ENCODE measurements at regions not wholly inside any gene's neighbourhood (a gene's known extent, or its start where the extent isn't known, plus 50 kb on each side); places are given as distances from the start of the nearest gene placed in this dataset.

GRCh38 chr3:148002705-148003205 is 593.6 kb downstream of the ZIC1 start:
- POLR2A ChIA-PET = no interaction called here
- CTCF ChIA-PET = no interaction called here
- DNase-seq (ENCODE audit: extremely low spot score) = no peak
- TF ChIP-seq ELF4 (IDR thresholded peaks at IDR 0.05) = no peak
- TF ChIP-seq TARDBP (IDR thresholded peaks at IDR 0.05) = no peak
- TF ChIP-seq FOXA1 (IDR thresholded peaks at IDR 0.05) = no peak
- no peak for TF ChIP-seq HDGF (IDR thresholded peaks at IDR 0.05; ENCODE audit: borderline replicate concordance)
- TF ChIP-seq FOXK2 (IDR thresholded peaks at IDR 0.05) = no peak
- no peak for TF ChIP-seq SP1 (IDR thresholded peaks at IDR 0.05)
- no peak for TF ChIP-seq ZNF384 (IDR thresholded peaks at IDR 0.05)

DNA sequence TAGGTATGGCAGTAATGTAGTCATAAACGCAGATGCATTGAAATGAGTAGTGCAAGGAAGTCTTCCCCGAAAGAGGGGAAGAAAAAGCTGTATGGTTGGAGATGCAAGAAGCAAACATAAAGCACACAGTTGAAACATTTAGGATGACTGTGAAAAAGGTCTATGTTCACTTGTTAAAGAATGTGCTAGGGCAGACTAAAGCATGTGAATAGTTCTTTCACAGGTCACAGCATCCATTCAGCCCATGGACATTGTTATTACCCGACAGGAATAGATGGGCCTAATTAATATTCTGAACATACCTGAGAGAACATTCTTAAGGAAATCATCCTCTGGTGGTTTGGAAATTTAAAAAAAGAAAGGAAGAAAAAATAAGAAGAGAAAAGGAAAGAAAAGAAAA is 595.2 kb downstream of the ZIC1 start:
- no peak for DNase-seq (ENCODE audit: extremely low spot score)
- ChIA-PET POLR2A (no interaction called here), CTCF (no interaction called here)
- TF ChIP-seq FOXM1 (IDR thresholded peaks at IDR 0.05; ENCODE audit: borderline replicate concordance) = no peak
- TF ChIP-seq L3MBTL2 (conservative IDR thresholded peaks at IDR 0.05) = no peak
- no peak for TF ChIP-seq SP1 (IDR thresholded peaks at IDR 0.05)
- no peak for TF ChIP-seq ELF4 (IDR thresholded peaks at IDR 0.05)
- no peak for TF ChIP-seq TARDBP (IDR thresholded peaks at IDR 0.05)
- no peak for TF ChIP-seq NFRKB (IDR thresholded peaks at IDR 0.05)
- TF ChIP-seq FOXA1 (IDR thresholded peaks at IDR 0.05) = no peak
- TF ChIP-seq CTBP1 (IDR thresholded peaks at IDR 0.05; ENCODE audit: borderline replicate concordance) = no peak
- TF ChIP-seq BHLHE40 (IDR thresholded peaks at IDR 0.05; ENCODE audit: borderline replicate concordance) = no peak

GRCh38 chr3:148005456-148005855 is 596.3 kb downstream of the ZIC1 start:
- no peak for DNase-seq (ENCODE audit: extremely low spot score)
- POLR2A ChIA-PET = no interaction called here
- TF ChIP-seq CTBP1 (IDR thresholded peaks at IDR 0.05; ENCODE audit: borderline replicate concordance) (no peak), BHLHE40 (IDR thresholded peaks at IDR 0.05; ENCODE audit: borderline replicate concordance) (no peak), ELF4 (IDR thresholded peaks at IDR 0.05) (no peak), SP1 (IDR thresholded peaks at IDR 0.05) (no peak), HDGF (IDR thresholded peaks at IDR 0.05; ENCODE audit: borderline replicate concordance) (no peak), LEF1 (IDR thresholded peaks at IDR 0.05; ENCODE audit: borderline replicate concordance) (no peak), ARNT (IDR thresholded peaks at IDR 0.05) (no peak), SUZ12 (IDR thresholded peaks at IDR 0.05) (no peak), L3MBTL2 (conservative IDR thresholded peaks at IDR 0.05) (no peak), TARDBP (IDR thresholded peaks at IDR 0.05) (no peak), ZNF384 (IDR thresholded peaks at IDR 0.05) (no peak), FOXA1 (IDR thresholded peaks at IDR 0.05) (no peak), FOXM1 (IDR thresholded peaks at IDR 0.05; ENCODE audit: borderline replicate concordance) (no peak), NFRKB (IDR thresholded peaks at IDR 0.05) (no peak), PKNOX1 (IDR thresholded peaks at IDR 0.05) (no peak)
- CTCF ChIA-PET = no interaction called here

DNA sequence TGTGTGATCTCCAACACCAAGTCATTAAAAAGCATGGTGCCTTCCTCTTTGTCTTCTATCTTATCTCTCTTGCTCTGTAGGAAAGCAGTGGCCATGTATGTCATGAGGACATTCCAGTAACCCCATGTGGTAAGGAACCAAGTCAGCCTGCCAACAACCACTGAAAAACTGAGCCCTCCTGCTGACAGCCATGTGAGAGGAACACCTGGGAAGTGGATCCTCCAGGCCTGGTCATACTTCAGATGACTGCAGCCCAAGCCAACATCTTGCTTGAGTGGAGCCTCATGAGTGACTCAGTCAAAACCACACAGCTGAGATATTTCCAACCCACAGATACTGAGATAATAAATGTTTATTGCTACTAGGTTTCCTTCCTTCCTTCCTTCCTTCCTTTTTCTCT is 597.3 kb downstream of the ZIC1 start:
- no peak for DNase-seq (ENCODE audit: extremely low spot score)
- CTCF ChIA-PET = no interaction called here
- no peak for TF ChIP-seq BHLHE40 (IDR thresholded peaks at IDR 0.05; ENCODE audit: borderline replicate concordance)
- no peak for TF ChIP-seq HDGF (IDR thresholded peaks at IDR 0.05; ENCODE audit: borderline replicate concordance)
- no peak for TF ChIP-seq LEF1 (IDR thresholded peaks at IDR 0.05; ENCODE audit: borderline replicate concordance)
- TF ChIP-seq FOXM1 (IDR thresholded peaks at IDR 0.05; ENCODE audit: borderline replicate concordance) = no peak
- no peak for TF ChIP-seq NFRKB (IDR thresholded peaks at IDR 0.05)
- no peak for TF ChIP-seq CTBP1 (IDR thresholded peaks at IDR 0.05; ENCODE audit: borderline replicate concordance)
- POLR2A ChIA-PET = no interaction called here

DNA sequence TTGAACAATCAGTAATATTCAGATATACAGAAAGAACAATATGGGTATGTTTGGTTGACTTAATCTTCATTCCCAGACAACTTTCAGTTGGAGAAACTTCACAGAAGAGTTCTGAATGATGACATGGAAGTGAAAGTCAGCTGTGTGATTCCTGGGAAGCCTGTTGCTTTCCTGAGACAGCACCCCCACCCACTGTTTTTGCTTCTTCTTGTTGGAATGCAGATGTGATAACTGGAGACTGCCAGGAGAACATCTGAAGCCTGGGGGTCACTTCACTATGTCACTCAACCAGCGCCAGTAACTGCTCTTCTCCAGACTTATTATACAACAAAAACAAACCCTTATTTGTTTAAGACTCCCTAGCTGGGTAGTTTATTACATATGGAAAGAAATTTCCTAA is 599.4 kb downstream of the ZIC1 start:
- TF ChIP-seq LEF1 (IDR thresholded peaks at IDR 0.05; ENCODE audit: borderline replicate concordance) (no peak), HDGF (IDR thresholded peaks at IDR 0.05; ENCODE audit: borderline replicate concordance) (no peak), SUZ12 (IDR thresholded peaks at IDR 0.05) (no peak), ZNF384 (IDR thresholded peaks at IDR 0.05) (no peak), NFRKB (IDR thresholded peaks at IDR 0.05) (no peak), TARDBP (IDR thresholded peaks at IDR 0.05) (no peak), FOXK2 (IDR thresholded peaks at IDR 0.05) (no peak)
- ChIA-PET POLR2A (no interaction called here), CTCF (no interaction called here)
- DNase-seq (ENCODE audit: extremely low spot score) = no peak

DNA sequence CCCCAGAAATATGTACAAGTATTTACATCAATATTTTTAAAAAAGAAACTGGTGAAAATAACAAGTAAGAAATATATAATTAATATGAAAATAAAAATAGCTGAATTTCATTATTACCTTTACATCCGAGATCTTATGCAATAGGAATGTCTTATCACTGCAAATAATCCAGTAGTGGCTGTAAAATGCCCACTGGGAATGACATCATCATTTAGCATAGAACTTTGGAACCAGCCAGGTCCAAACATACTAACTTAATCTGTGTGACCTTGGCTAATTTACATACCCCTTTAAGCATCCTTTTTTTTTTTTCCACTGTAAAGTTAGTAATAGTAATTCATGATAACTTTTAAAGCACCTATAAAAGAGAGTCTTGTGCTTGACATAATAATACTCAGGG is 611.7 kb downstream of the ZIC1 start:
- ChIA-PET CTCF (interaction anchor here (0.7 kb wide), 2 partner anchors 81 to 159 kb away, joined by 4 to 5 read pairs; no protein-coding TSS in a partner anchor), POLR2A (no interaction called here)
- DNase-seq (ENCODE audit: extremely low spot score) = no peak
- no peak for TF ChIP-seq ZNF384 (IDR thresholded peaks at IDR 0.05)
- TF ChIP-seq HDGF (IDR thresholded peaks at IDR 0.05; ENCODE audit: borderline replicate concordance) = no peak
- TF ChIP-seq ELF4 (IDR thresholded peaks at IDR 0.05) = no peak
- TF ChIP-seq SP1 (IDR thresholded peaks at IDR 0.05) = no peak
- TF ChIP-seq FOXA1 (IDR thresholded peaks at IDR 0.05) = no peak
- TF ChIP-seq CTBP1 (IDR thresholded peaks at IDR 0.05; ENCODE audit: borderline replicate concordance) = no peak
- no peak for TF ChIP-seq TARDBP (IDR thresholded peaks at IDR 0.05)
- no peak for TF ChIP-seq PKNOX1 (IDR thresholded peaks at IDR 0.05)
- TF ChIP-seq FOXK2 (IDR thresholded peaks at IDR 0.05) = no peak
- no peak for TF ChIP-seq FOXM1 (IDR thresholded peaks at IDR 0.05; ENCODE audit: borderline replicate concordance)
- no peak for TF ChIP-seq SUZ12 (IDR thresholded peaks at IDR 0.05)
- TF ChIP-seq BHLHE40 (IDR thresholded peaks at IDR 0.05; ENCODE audit: borderline replicate concordance) = no peak
- TF ChIP-seq ARNT (IDR thresholded peaks at IDR 0.05) = no peak
- TF ChIP-seq L3MBTL2 (conservative IDR thresholded peaks at IDR 0.05) = no peak
- TF ChIP-seq LEF1 (IDR thresholded peaks at IDR 0.05; ENCODE audit: borderline replicate concordance) = no peak
- no peak for TF ChIP-seq NFRKB (IDR thresholded peaks at IDR 0.05)

DNA sequence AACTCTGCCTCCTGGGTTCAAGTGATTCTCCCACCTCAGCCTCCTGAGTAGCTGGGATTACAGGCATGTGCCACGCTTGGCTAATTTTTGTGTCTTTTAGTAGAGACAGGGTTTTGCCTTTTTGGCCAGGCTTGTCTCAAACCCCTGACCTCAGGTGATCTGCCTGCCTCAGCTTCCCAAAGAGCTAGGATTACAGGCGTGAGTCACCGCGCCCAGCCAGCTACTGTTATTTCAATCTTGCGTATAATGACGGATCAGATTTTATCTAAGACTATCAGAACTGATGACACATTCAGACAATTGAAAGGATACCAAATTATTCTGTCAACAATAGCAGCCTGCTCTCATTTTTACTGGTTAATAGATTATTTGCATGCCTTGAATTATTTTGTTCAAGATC is 612.2 kb downstream of the ZIC1 start:
- DNase-seq (ENCODE audit: extremely low spot score) = no peak
- POLR2A ChIA-PET = no interaction called here
- CTCF ChIA-PET = interaction anchor here (0.7 kb wide), 1 partner anchor 160 kb away, joined by 5 read pairs; no protein-coding TSS in a partner anchor
- TF ChIP-seq ZNF384 (IDR thresholded peaks at IDR 0.05) = no peak
- TF ChIP-seq FOXK2 (IDR thresholded peaks at IDR 0.05) = no peak
- TF ChIP-seq HDGF (IDR thresholded peaks at IDR 0.05; ENCODE audit: borderline replicate concordance) = no peak
- TF ChIP-seq SUZ12 (IDR thresholded peaks at IDR 0.05) = no peak
- TF ChIP-seq BHLHE40 (IDR thresholded peaks at IDR 0.05; ENCODE audit: borderline replicate concordance) = no peak
- no peak for TF ChIP-seq CTBP1 (IDR thresholded peaks at IDR 0.05; ENCODE audit: borderline replicate concordance)
- no peak for TF ChIP-seq ELF4 (IDR thresholded peaks at IDR 0.05)
- TF ChIP-seq SP1 (IDR thresholded peaks at IDR 0.05) = no peak
- TF ChIP-seq ARNT (IDR thresholded peaks at IDR 0.05) = no peak
- no peak for TF ChIP-seq TARDBP (IDR thresholded peaks at IDR 0.05)
- TF ChIP-seq L3MBTL2 (conservative IDR thresholded peaks at IDR 0.05) = no peak
- TF ChIP-seq NFRKB (IDR thresholded peaks at IDR 0.05) = no peak
- no peak for TF ChIP-seq LEF1 (IDR thresholded peaks at IDR 0.05; ENCODE audit: borderline replicate concordance)

Data from HEK293T (cell line).